ENCODE measurements at regions not wholly inside any gene's neighbourhood (a gene's known extent, or its start where the extent isn't known, plus 50 kb on each side); places are given as distances from the start of the nearest gene placed in this dataset.
A peak's percentile ranks its signal among the peaks of the same experiment; 100 is the strongest.
"Not testable (repeated sequence)": the region's sequence is repeated elsewhere in the genome, so short reads cannot be mapped to it uniquely, and the experiment has no call there.

DNA sequence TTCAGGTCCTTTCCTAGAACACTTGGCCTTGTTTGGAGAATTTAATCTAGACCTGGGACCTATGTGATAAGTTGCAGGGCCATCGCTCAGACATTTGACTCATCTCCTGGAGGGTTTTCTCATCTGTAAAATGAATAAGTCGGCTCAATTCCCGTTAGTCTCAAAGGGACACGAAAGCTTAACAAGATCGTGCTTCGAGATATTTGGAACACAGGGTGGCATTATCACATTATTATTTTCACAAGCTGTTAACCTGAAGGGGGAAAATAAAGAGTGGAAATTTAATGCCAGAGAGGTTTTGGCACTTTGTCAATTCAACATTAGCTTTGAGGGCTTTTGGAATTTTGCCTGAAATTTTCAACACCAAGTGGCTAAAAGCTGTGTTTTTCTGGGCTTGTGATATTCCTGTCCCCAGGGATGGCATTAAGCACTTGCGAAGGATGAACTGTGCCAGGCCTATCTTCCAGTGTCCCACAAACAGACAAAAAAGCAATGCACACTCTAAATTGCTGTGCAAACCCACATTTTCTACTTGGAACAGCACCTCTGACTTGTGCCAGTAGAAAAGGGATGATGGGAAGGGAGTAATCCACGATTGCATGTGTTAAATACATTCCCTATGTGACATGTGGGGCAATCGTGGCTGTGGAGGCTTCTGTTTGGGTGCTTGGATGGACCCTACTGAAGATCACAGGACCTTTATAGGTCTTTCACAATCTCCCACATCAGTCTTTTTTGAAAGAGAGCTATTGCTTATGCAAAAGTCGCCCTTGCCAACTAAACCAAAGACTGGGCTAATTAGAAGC, 478.7 kb downstream of the MFSD1 start:
- no peak for DNase-seq

DNA sequence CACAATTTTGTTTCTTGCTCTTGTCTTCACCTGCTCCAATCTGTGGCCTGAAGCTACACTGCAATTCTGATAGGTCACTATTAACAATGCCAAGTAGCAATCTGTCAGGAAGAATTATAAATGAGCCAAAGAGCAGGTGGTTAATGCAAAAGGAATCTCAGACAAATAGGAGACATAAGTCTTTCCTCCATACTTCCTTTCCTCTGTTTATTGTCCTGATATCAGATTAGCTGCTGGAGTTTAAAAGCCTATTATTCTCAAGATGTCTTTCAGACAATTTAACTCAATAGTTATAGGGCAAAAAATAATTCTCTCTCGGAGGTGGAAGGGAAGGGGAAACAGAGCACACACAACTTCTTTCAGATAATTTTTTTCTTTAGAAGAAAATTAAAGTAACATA, 491.6 kb downstream of the MFSD1 start:
- no peak for DNase-seq

DNA sequence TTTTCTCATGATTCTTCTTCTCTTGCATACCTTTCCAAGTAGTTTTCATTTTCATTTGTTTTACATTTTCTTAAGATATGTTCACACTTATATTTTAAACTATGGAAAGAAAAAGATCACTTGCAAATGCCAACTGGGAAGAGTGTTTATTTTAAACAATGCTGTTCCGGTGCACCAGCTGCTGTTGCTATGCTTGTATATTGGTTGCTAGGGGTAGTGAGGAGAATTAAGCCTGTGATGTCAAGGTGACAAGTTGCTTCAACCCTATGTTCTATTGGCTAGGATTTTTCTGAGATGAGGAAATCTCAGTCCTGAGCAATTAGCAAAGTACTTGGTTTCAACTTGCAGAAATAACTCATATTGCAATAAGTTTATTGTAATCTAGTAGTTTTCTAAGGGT, 500.1 kb downstream of the MFSD1 start:
- DNase-seq, result no peak

- DNase-seq, result no peak
Observed at GRCh38 chr3:159305017-159305416, 503.2 kb downstream of the MFSD1 start.

DNA sequence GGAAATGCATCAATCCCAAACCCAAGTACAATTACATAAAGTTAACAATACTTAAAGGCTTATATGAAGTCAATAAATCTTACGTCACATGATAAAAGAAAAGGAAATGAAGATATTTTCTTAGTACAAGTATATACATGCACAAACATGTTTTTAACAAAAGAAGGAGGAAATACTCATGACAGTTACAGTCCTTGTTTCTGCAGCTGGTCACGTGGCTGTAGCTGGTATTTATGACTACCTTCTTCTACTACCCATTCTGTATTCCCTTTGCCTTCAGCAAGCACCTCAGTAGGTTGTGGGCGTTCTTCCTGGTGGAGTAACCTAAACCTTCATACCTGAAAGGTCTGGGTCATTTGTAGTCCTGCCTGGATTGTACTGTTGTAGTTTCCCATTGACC, 514.9 kb downstream of the MFSD1 start:
- DNase-seq, result not testable (repeated sequence)

DNA sequence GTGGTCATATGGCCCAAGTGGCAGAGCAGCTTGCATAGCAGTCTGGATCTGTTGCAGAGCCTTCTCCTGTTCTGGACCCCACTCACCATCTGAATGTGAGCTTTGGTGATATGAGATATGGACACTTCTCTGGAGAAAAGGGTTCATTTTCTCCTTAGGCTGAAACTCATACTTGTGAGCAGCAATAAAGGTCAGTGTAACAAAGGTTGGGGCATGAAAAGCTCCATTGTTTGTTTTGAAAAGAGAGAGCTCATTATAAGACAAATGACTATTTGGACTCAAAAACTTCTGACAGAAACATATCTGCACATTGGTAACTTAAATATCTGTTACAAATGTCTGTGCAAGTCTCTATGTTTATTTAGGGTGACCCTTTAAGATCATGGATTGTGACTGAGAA, 517.3 kb downstream of the MFSD1 start:
- DNase-seq, result no peak

DNA sequence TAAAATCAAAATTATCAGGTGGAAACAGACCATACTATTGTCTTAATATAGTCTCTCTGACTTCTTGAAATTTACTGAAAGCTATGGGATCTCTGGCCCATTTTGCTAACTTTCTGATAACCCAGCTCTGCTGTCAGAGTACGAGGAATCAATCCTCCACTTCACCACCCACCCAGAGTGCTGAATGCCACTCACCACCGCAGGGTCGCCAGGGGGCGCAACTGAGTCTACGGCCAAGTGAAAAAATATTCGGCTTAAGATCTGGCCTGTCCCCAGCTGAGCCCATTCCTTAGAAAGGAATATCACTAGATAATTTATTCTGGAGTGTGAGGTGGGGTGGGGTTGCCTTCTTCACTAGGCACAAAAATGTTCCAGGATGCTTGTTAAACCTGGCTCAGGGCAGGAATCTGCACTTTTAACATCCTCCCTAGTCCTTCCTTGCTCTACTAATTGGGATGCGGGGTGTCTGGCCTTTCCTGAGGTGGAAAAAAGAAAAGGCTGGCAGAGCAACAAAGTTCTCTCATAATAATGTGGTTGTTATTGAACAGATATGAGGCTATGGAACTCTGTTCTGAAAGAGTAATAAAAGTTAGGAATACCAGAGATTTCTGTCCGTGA, 520.6 kb downstream of the MFSD1 start:
- DNase-seq, result peak; percentile 24

DNA sequence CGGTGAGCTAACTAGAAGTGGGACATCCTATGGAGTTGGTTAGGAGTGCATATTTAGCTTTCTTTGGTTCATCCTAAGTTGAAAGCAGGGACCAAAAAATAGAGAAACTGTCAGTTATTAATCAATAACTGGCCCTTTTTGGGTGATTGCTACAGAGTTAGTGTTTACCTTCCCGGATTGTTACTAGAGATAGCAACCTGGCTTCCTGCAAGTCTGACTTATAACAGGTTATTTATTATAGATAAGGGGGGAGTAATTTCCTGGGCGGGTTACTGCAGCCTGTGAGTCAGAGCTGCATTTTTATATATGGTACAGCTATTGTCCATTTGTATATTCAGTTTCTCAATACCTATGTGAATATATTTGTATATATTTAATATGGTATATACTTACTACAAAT, 522.0 kb downstream of the MFSD1 start:
- DNase-seq, result no peak

GRCh38 chr3:159326998-159327397, 525.1 kb downstream of the MFSD1 start:
- DNase-seq, result no peak

DNA sequence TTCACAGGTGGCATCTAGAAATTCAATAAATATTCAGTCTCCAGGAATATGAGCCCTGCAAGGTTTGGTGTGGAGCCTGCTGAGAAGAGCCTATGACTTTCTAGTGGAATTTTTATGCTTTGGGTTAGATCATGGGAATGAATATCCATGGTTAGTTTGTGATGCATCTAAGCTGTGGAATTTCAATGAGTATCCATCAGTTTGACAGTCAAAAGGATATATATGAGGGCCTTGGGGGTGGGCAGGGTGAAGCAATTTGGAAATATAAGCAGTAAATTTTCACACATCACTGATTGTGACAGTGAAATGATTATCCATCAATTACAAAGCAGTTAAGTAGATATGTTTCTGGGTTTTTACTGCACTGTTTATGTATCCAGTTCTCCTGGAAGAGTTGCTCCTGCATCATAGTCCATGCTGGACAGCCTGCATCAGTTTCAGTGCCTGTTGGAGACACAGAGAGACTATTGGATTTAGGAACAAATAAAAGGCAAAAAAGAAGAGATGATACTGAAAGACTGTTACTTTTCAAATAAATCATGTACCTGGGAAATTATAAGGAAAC, 530.8 kb downstream of the MFSD1 start:
- no peak for DNase-seq

DNA sequence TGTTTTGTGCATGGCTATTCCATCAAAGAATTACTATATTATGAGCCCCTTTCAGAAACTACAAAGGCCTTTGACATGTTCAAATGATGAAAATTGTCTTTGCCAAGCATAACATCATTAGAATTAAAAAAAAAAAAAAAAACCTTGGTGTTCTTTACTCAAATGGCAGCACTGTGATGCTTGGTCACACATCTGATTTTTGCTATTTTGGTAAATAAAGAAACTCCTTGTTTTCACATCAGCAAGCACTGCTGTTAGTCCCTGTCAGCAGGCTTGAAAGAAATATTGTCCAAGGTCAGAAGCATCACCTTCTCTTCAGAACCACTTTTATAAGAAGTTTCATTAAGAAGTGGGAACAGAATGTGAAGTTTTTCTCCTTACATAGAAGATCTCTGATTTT, 537.3 kb downstream of the MFSD1 start:
- DNase-seq, result no peak

- no peak for DNase-seq
Observed at GRCh38 chr3:159340877-159341500, 539.1 kb downstream of the MFSD1 start.

DNA sequence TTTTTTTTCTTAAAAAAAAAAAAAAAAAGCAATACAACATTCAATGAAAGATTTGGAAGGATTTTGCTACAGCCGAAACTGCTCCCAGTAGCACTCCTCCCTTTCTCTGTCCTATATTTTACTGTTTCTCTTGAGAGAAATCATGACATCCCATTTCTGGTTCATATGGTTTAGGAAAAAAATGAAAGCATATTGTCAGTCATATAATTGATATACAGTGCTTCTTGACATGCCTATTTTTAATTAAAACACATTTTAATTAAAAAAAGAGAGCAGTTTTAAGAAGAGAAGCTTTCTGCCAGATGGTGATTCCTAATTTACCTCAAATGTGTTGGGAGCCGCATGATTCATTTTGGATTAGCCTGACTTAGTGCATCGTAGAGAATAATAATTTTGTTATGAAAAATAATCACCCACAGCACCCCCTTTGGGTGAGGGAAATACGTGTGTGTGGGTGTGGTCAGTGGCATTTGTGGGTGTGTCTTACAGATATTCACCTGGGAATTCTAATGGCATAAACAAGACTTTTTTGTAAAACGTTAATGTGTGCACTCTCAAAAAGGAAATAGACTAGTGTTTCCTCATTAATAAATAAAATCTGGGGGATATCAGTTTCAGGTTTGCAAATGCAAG, 544.5 kb downstream of the MFSD1 start:
- no peak for DNase-seq

DNA sequence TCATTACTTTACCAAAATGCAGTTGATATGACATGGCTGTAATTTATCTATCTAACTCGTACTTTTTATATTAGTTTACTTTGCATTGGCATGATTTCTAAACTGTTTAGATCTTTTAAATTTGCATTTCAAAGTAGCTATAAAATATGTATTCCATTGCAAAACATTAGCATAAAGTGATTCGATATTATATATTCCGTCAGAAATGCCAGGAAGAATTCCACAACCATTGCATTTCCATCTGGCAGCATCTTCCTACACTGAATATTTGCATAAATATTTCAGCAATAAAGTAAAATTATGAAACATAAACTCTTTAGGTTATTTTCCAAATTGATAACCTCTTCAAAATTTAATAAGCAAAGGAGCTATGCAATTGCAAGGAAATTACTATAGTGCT, 546.6 kb downstream of the MFSD1 start:
- DNase-seq, result no peak

DNA sequence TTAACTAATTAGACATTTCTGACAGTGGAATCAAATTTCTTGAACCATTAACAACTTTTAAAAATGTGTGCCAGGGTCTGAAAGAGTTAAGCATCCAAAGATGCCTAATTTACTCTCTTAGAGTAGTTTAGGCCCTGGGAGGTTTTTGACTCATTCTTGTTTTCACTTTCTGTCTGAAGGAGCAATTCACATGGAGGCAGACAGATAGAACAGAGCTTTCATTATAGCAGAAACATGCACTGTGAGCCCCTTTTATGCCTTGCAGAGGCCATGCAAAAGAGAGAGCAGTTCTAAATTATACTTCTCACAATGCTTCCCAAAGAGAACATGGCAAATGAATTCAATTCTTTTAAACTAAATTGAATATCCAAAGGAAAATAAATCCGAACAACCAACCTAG, 554.8 kb downstream of the MFSD1 start:
- no peak for DNase-seq

DNA sequence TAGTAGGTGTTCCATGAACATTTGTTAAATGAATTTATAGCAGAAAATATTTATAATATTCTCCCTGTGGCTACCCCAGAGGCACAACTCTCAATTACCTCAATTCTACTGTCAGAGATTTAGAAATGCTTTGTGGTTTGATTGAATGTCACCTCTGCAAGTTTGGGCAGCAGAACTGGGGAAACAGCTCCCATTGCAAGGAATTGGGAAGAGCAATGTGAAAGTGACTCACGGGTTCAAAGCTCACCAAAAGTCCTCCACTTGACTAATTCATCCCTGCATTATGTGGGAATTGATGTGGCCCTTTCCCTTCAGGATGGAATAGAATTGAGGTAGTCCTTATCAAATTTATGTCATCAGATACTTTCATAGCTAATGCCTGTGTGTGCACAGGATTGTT, 562.7 kb downstream of the MFSD1 start:
- no peak for DNase-seq

DNA sequence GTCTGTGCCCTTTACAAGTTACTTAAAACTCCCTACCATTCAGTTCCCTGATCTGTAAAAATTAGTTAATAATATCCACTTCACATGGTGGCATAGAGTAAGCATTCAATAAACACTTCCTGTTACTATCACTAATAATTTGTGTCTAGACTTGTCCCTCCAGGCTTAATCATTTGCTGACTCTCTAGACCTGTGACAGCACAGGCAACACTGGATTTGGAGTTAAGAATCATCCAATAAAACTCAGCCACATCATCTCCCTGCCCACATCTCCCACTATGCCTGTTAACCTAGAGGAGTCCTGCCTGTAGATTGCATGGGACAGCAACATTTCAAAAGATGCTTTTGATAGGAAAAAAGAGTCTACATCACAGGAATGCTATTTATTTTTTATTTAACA, 564.6 kb downstream of the MFSD1 start:
- no peak for DNase-seq

- no peak for DNase-seq
Observed at GRCh38 chr3:159371961-159372360, 570.1 kb downstream of the MFSD1 start.

- no peak for DNase-seq
Observed at GRCh38 chr3:159378396-159379194, 576.7 kb downstream of the MFSD1 start.

DNA sequence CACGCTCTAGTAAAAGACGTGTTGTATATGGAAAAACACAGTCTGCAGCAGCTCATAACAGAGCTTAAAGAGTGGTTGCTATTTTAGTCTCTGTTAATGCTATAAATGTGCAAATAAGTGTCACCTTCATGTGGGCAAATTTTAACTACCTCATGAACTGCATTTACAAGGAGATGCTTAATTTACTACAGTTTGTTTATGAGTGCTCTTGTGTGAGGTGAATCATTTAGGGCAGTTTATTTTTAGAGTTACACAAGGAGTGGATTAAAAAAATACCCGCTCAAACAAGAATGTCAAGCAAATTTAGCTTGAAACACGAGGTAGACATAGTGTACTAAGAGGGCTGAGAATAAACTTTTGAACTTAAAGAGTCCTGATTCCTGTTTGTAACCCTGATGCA, 579.0 kb downstream of the MFSD1 start:
- no peak for DNase-seq

DNA sequence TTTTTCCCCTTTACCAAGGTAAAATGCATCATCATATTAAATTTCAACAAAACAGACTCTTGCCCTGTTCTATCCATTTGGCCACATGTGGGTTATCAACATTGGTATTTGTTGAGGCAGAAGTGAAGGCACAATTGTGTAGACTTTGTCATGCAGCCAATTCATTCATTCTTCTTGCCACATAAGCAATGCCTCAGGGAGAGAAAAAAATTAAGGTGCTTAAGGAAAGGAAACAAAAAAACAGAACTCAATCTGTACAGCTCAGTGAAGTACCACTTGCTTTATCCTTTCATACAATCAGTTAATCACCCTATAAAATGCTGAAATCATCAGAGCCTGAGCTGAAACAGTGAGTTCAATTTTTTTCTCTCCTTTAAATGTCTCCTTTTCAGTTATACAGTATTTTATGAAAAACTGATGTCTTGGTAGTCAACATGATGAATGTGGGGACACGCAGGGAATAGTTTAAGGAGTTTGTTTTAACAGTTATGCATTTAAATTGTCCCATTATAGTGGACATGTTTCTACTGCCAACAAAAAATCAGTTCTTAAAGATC, 588.9 kb downstream of the MFSD1 start:
- no peak for DNase-seq

DNA sequence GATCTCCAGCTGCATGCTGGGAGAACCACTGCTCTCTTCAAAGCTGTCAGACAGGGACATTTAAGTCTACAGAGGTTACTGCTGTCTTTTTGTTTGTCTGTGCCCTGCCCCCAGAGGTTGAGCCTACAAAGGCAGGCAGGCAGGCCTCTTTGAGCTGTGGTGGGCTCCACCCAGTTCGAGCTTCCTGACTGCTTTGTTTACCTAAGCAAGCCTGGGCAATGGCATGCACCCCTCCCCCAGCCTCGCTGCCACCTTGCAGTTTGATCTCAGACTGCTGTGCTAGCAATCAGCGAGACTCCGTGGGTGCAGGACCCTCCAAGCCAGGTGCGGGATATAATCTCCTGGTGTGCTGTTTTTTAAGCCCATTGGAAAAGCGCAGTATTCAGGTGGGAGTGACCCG, 591.0 kb upstream of the IL12A start:
- DNase-seq, result not testable (repeated sequence)

Measured in inflammatory macrophage treated with lipopolysaccharide for 4 hours (primary cell).